ENCODE measurements at regions not wholly inside any gene's neighbourhood (a gene's known extent, or its start where the extent isn't known, plus 50 kb on each side); places are given as distances from the start of the nearest gene placed in this dataset.
A peak's percentile ranks its signal among the peaks of the same experiment; 100 is the strongest.

DNA sequence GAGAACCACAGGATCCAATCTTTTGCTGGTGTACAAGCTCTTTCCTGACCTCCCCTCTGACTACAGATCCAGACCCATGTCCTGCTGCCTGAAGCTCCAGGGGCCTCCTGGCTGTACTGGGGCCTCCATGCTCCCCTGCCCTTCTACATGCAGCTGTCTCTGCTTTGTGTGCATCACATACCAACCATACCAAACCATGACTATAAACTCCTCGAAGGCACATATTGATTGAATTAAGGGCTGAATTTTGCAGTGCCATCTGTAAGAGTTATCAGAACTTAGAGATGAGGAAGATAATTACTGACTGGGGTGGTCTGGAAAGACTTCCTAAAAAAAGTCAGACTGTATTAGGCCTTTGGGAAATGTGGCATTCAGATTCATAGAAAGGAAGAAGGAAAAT is 139.9 kb upstream of the CXCR4 start:
- DNase-seq: no peak
- Mint-ChIP-seq H3K36me3 (no peaks in the 10 kb centered on the region), H3K9me3 (peaks cover 3% of the 10 kb centered on the region), H3K27ac (no peak overlapping the region), H3K4me3 (no peak overlapping the region), H3K4me1 (peaks cover 8% of the 10 kb centered on the region), H3K27me3 (no peaks in the 10 kb centered on the region)

DNA sequence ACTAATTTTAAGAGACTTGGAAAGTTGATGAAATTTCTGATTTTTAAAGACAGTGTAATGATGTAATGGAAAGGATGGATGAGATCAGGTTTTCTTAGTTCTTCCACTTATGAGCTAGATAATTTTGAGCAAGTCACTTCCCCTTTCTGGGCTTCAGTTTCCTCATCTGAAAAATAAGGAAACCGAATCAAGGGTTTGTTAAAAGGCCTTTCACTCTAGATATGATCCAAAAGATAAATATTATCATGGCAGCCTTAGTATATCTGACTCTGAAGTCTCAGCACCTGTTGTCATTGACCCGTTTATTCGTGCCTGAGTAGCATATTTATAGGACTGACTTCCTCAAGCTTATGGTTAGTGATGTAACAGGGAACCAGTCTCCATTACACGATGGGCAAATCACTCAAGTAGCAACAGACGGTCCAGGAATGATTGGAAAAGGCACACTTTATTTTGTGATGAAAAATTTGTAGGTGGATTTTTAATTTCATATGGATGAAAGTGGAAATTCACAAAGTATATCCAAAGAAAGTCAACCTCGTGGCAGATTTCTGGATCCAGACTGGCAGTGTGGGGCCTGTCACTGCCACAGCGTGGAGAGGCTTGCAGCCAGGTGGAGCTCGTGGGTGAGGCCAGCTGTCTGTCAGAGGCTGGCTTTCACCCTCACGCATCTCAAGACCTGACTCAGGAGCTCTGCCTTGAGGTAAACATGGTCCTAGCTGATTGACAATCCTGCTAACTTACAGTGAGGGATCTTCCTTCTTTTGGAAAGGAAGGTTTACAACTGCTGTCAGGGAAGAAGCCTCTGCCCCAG is 137.9 kb upstream of the CXCR4 start:
- peaks cover 14% of the 10 kb centered on the region for H3K4me1 Mint-ChIP-seq
- no peaks in the 10 kb centered on the region for H3K27me3 Mint-ChIP-seq
- H3K27ac Mint-ChIP-seq: peak overlapping the region; percentile 12
- DNase-seq: no peak
- H3K36me3 Mint-ChIP-seq: no peaks in the 10 kb centered on the region
- H3K4me3 Mint-ChIP-seq: no peak overlapping the region
- H3K9me3 Mint-ChIP-seq: no peaks in the 10 kb centered on the region

DNA sequence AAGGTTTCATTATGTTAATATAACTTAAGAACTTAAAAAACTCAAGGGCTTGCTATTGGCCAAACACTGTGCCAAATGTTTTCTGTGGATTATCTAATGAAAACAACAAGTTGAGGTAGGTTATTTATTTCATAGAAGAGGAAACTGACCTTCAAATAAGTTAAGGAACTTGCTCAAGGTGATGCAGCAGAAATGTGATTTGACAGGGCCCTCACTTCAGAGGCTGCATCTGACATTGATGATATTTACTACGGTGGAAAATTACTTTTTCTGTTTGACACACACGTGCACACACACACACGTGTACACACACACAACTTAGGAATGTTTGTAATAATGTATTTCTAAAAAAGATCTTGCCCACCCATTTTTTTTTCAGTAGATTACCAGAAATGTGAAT is 137.2 kb upstream of the CXCR4 start:
- H3K4me1 Mint-ChIP-seq: peaks cover 15% of the 10 kb centered on the region
- no peaks in the 10 kb centered on the region for H3K9me3 Mint-ChIP-seq
- no peaks in the 10 kb centered on the region for H3K36me3 Mint-ChIP-seq
- DNase-seq: no peak
- H3K27me3 Mint-ChIP-seq: no peaks in the 10 kb centered on the region
- no peak overlapping the region for H3K27ac Mint-ChIP-seq
- H3K4me3 Mint-ChIP-seq: no peak overlapping the region

GRCh38 chr2:136254681-136255080 is 136.7 kb upstream of the CXCR4 start:
- no peaks in the 10 kb centered on the region for H3K36me3 Mint-ChIP-seq
- DNase-seq: no peak
- no peaks in the 10 kb centered on the region for H3K9me3 Mint-ChIP-seq
- no peak overlapping the region for H3K27ac Mint-ChIP-seq
- peaks cover 15% of the 10 kb centered on the region for H3K4me1 Mint-ChIP-seq
- no peak overlapping the region for H3K4me3 Mint-ChIP-seq
- H3K27me3 Mint-ChIP-seq: no peaks in the 10 kb centered on the region

GRCh38 chr2:136253288-136254004 is 135.5 kb upstream of the CXCR4 start:
- Mint-ChIP-seq H3K4me3 (no peak overlapping the region), H3K9me3 (no peaks in the 10 kb centered on the region), H3K27me3 (no peaks in the 10 kb centered on the region), H3K4me1 (peaks cover 21% of the 10 kb centered on the region), H3K36me3 (no peaks in the 10 kb centered on the region), H3K27ac (peak overlapping the region; percentile 6)
- DNase-seq: no peak

GRCh38 chr2:136251885-136252585 is 134.1 kb upstream of the CXCR4 start:
- Mint-ChIP-seq H3K4me3 (no peak overlapping the region), H3K9me3 (no peaks in the 10 kb centered on the region), H3K4me1 (peaks cover 23% of the 10 kb centered on the region), H3K27me3 (no peaks in the 10 kb centered on the region), H3K27ac (no peak overlapping the region), H3K36me3 (no peaks in the 10 kb centered on the region)
- DNase-seq: no peak

DNA sequence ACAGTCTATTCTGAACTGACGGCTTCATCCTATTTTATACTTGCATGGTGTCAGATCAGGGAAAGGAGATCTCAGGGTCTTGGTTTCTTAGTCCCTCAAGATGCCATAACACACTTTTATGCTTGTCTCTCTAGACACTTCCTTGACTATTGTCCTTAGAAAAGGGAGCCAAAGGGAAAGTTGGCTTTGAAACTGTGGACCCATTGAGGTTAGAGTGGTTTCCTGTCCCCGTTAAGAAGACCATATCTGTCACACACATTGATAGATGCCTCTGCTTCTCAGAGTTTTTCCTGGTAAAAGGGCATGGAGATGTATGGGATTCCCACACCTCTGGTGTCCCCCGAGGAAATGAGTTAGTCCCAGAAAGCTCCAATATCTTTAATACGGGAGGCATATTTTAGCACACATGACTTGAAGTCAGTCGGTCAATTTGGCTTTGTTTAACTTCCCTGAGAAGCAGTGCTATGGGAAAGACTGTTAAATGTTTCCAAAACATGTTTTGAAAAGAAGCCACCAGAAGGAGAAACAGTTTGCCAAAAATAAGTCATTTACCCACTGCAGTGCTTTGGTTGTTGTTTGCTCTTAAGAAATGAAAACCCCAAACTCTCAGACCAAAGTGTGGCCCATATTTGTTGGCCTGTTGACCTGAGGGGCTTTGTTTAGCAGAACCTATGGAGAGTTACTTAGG is 133.4 kb upstream of the CXCR4 start:
- H3K9me3 Mint-ChIP-seq: no peaks in the 10 kb centered on the region
- H3K27me3 Mint-ChIP-seq: no peaks in the 10 kb centered on the region
- H3K4me3 Mint-ChIP-seq: no peak overlapping the region
- H3K4me1 Mint-ChIP-seq: peaks cover 23% of the 10 kb centered on the region
- H3K36me3 Mint-ChIP-seq: no peaks in the 10 kb centered on the region
- no peak for DNase-seq
- no peak overlapping the region for H3K27ac Mint-ChIP-seq

- H3K27ac Mint-ChIP-seq: no peak overlapping the region
Measured at GRCh38 chr2:136250131-136250530, 132.2 kb upstream of the CXCR4 start.

GRCh38 chr2:136248907-136249306 is 131.0 kb upstream of the CXCR4 start:
- no peak overlapping the region for H3K27ac Mint-ChIP-seq
- no peak overlapping the region for H3K4me3 Mint-ChIP-seq
- H3K27me3 Mint-ChIP-seq: no peaks in the 10 kb centered on the region
- no peaks in the 10 kb centered on the region for H3K36me3 Mint-ChIP-seq
- H3K4me1 Mint-ChIP-seq: peaks cover 15% of the 10 kb centered on the region
- H3K9me3 Mint-ChIP-seq: no peaks in the 10 kb centered on the region
- no peak for DNase-seq

More at GRCh38 chr2:136250131-136250530, 132.2 kb upstream of the CXCR4 start:
- H3K36me3 Mint-ChIP-seq: no peaks in the 10 kb centered on the region
- H3K27me3 Mint-ChIP-seq: no peaks in the 10 kb centered on the region
- no peak overlapping the region for H3K4me3 Mint-ChIP-seq
- H3K4me1 Mint-ChIP-seq: peaks cover 15% of the 10 kb centered on the region
- DNase-seq: no peak
- H3K9me3 Mint-ChIP-seq: no peaks in the 10 kb centered on the region

- no peak for DNase-seq
- no peak overlapping the region for H3K27ac Mint-ChIP-seq
- H3K36me3 Mint-ChIP-seq: no peaks in the 10 kb centered on the region
- no peaks in the 10 kb centered on the region for H3K9me3 Mint-ChIP-seq
- H3K27me3 Mint-ChIP-seq: no peaks in the 10 kb centered on the region
- H3K4me3 Mint-ChIP-seq: no peak overlapping the region
- H3K4me1 Mint-ChIP-seq: peaks cover 15% of the 10 kb centered on the region
Measured at GRCh38 chr2:136248242-136248641, 130.3 kb upstream of the CXCR4 start.

DNA sequence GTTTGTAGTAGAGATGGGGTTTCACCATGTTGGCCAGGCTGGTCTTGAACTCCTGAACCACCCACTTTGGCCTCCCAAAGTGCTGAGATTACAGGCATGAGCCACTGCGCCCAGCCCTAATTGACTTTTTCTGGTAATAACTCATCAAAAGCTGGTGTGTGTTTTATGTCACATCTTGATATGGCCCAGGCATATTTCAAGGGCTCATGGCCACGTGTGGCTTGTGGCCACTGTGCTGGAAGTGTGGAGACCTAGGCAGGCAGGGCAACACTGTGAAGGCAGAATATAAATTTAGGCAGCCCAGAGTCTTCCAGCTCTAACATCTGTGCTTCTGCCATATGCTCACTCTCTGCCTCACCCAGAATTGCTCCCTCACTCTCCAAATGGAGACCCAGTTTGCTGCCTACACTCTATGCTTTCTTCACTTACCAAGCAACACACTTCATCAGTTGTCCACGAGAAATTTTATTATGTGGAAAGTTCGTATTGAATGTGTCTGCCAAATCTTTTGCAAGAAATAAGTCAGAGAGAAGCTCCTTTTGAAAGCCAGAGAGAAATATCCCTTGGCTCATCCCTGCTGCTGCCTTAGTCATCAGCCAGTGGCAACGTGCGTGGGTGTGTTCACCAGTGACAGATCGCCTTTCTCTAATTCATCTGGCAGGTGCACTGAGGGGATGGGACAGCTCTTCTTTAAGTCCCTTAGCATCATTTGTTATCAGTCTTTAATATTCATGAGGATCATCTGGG is 129.4 kb upstream of the CXCR4 start:
- DNase-seq: peak; percentile 24
- Mint-ChIP-seq H3K27ac (no peak overlapping the region), H3K36me3 (no peaks in the 10 kb centered on the region)

DNA sequence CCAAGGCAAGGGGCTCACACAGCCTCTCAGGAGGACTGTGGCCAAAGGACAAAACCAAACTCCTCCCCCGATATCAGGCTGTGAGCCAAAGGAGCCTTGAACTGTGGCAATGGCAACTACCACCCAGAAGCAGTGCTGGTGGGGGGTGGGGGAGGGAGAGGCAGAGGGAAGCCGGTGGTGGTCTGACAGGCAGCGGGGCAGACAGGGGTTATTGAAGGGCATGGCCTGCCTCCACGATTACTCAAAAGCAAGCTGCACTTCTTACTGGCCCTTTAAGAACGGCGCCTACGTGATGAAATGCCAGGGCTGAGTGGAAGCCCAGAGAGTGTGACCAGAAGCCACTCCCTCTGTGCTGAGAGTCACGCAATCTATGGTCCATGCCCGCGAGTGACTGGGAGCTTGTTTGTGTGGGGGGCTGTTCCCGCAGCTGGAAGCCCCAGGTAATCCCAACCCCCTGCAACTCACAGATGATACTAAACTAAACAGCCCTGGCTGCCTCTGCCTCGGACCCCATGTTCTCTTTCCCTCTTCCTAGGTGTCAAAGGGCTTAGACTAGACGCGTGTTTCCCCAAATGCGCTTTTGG is 128.2 kb upstream of the CXCR4 start:
- no peak overlapping the region for H3K4me3 Mint-ChIP-seq
- H3K9me3 Mint-ChIP-seq: no peaks in the 10 kb centered on the region
- peaks cover 22% of the 10 kb centered on the region for H3K4me1 Mint-ChIP-seq
- H3K27me3 Mint-ChIP-seq: no peaks in the 10 kb centered on the region
- no peak for DNase-seq
- no peaks in the 10 kb centered on the region for H3K36me3 Mint-ChIP-seq
- no peak overlapping the region for H3K27ac Mint-ChIP-seq

More for the DNA sequence above, 129.4 kb upstream of the CXCR4 start:
- Mint-ChIP-seq H3K27me3 (no peaks in the 10 kb centered on the region), H3K4me1 (peaks cover 22% of the 10 kb centered on the region), H3K4me3 (no peak overlapping the region), H3K9me3 (no peaks in the 10 kb centered on the region)

DNA sequence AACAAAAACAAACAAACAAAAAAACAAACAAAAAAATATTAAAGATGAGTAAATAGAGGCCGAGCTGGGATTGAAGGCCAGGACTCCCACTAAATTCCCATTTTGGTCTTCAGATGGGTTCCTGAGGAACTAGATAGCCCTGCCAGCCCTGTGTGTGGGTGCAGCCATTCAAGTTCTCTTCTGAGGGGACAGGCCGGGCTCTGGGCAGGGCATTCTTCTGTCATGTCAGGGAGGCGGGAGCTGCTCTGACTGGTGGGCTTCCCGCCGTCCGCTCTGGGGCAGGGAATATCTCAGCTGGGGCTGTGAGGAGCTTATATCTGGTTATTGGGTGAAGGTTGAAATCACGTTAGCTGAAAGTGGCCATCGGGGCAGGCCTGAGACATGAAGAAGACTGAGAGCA is 127.3 kb upstream of the CXCR4 start:
- Mint-ChIP-seq H3K27ac (no peak overlapping the region), H3K36me3 (no peaks in the 10 kb centered on the region), H3K27me3 (no peaks in the 10 kb centered on the region), H3K4me1 (peaks cover 23% of the 10 kb centered on the region), H3K9me3 (no peaks in the 10 kb centered on the region), H3K4me3 (no peak overlapping the region)
- no peak for DNase-seq

DNA sequence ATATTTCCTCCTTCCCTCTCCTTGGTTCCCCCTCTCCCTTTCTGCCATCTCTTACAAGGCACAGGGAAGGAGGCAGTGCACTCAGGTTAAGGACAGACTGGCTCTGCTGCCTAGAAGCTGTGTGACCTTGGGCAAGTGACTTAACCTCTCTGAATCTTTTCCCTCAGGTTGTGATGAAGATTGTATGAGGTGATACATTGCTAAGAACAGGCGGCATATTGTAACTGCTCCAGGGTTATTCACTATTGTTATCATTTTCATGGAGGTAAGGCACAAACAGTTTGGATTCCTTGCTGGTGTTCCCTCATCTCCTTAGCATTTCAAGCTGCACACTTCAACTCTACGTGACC is 126.6 kb upstream of the CXCR4 start:
- Mint-ChIP-seq H3K36me3 (no peaks in the 10 kb centered on the region), H3K9me3 (peaks cover under 1% of the 10 kb centered on the region), H3K4me1 (peaks cover 27% of the 10 kb centered on the region), H3K4me3 (no peak overlapping the region), H3K27ac (no peak overlapping the region), H3K27me3 (no peaks in the 10 kb centered on the region)
- DNase-seq: no peak
